SU-DHL-6 (cell line): ENCODE measurements at regions not wholly inside any gene's neighbourhood (a gene's known extent, or its start where the extent isn't known, plus 50 kb on each side); places are given as distances from the start of the nearest gene placed in this dataset.

Source experiments
- H2AFZ ChIP-seq: fragments of 200-600 bp; sonication (generic); 2 replicates; pipeline ENCODE4 v1.6.1; 2014; ENCODE audit warnings: low read depth, mild to moderate bottlenecking, moderate library complexity, mixed read lengths, antibody characterized with exemption, low read length; ENCODE audit not compliant: severe bottlenecking
- H3F3A ChIP-seq: fragments of 200-600 bp; shearing (Covaris generic); 2 replicates; pipeline ENCODE4 v1.6.0; 2016; ENCODE audit warnings: antibody characterized with exemption, mild to moderate bottlenecking; ENCODE audit not compliant: insufficient read depth
- H3K27ac ChIP-seq: fragments of 200-600 bp; sonication (generic); 2 replicates; pipeline ENCODE4 v1.5.1; 2016; ENCODE audit warnings: low read depth, mild to moderate bottlenecking, low read length, moderate library complexity, mixed read lengths
- H3K27me3 ChIP-seq: fragments of 200-600 bp; sonication (generic), shearing (Covaris generic); 2 replicates; pipeline ENCODE4 v1.6.0; 2014; ENCODE audit warnings: mild to moderate bottlenecking, low read length
- H3K36me3 ChIP-seq: fragments of 200-600 bp; sonication (generic); 2 replicates; pipeline ENCODE4 v1.6.1; 2014; ENCODE audit warnings: mild to moderate bottlenecking, low read length, mixed read lengths
- H3K4me2 ChIP-seq: fragments of 300-600, 200-600 bp; shearing (Covaris generic), sonication (generic); 2 replicates; pipeline ENCODE4 v1.6.0; 2014; ENCODE audit warnings: low read length, low read depth, mild to moderate bottlenecking; ENCODE audit not compliant: poor library complexity, severe bottlenecking
- H3K4me3 ChIP-seq: fragments of 200-600 bp; sonication (generic); 2 replicates; pipeline ENCODE4 v1.5.1; 2014; ENCODE audit warnings: antibody characterized with exemption, low read length, mild to moderate bottlenecking, mixed read lengths; ENCODE audit not compliant: insufficient read depth, poor library complexity, severe bottlenecking
- H3K79me2 ChIP-seq: fragments of 200-600 bp; sonication (generic); 2 replicates; pipeline ENCODE4 v1.6.1; 2014; ENCODE audit warnings: mild to moderate bottlenecking, low read length, moderate library complexity; ENCODE audit not compliant: insufficient read depth
- H3K9ac ChIP-seq: fragments of 200-600 bp; sonication (generic); 2 replicates; pipeline ENCODE4 v1.7.0; 2014; ENCODE audit warnings: mild to moderate bottlenecking, low read length
- H3K9me2 ChIP-seq: fragments of 200-600 bp; sonication (generic); replicated peaks from 2 replicates; pipeline ENCODE4 v1.6.1; 2014; ENCODE audit warnings: low read length; ENCODE audit not compliant: insufficient read depth
- H3K9me3 ChIP-seq: fragments of 200-600 bp; sonication (generic); 2 replicates; pipeline ENCODE4 v1.6.1; 2014; ENCODE audit warnings: low read length, mixed read lengths; ENCODE audit not compliant: insufficient read depth
- H4K20me1 ChIP-seq: fragments of 200-600 bp; sonication (generic); 2 replicates; pipeline ENCODE4 v1.6.1; 2014; ENCODE audit warnings: low read depth, mild to moderate bottlenecking, antibody characterized with exemption, low read length, moderate library complexity, mixed read lengths
- EZH2phosphoT487 ChIP-seq: fragments of 200-600 bp; sonication (generic), shearing (Covaris generic); conservative IDR thresholded peaks from 2 replicates; pipeline ENCODE4 v1.6.1; 2018; ENCODE audit warnings: mild to moderate bottlenecking, antibody characterized with exemption, low read length, moderate library complexity, mixed read lengths
- TF ChIP-seq, protein P1 (sequence below): fragments of 200-600 bp; sonication (generic); IDR thresholded peaks from one replicate; pipeline ENCODE4 v1.5.1; 2017; ENCODE audit warnings: antibody characterized with exemption, mild to moderate bottlenecking, low read length, moderate library complexity; ENCODE audit not compliant: insufficient read depth, poor library complexity, severe bottlenecking

DNA sequence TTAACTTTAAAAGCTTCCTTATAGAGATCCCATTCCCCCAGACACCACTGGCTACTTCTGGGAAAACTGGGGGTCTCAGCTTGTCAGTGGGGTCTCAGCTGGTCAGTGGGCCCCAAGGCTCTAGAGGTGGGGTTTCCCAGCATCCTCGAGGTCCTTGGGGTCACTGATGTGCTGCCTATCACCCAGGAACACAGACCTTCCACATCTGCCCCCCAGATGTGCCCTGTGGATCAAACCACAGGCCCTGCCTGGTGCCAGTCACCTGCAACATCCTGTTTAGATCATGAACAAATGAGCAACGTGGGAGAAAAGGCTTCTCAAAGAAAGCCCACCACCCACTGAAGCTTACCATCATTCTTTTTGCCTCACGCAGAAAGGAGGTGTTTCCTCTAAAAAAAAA is 165.6 kb upstream of the FSTL4 start:
- no peak for TF ChIP-seq EZH2phosphoT487
- Histone ChIP-seq H4K20me1 (no peaks in the 10 kb centered on the region), H3K27me3 (no peaks in the 10 kb centered on the region), H3K27ac (no peak overlapping the region), H3K36me3 (no peaks in the 10 kb centered on the region), H3K9ac (no peak overlapping the region), H3K4me2 (no peak overlapping the region), H3K9me3 (no peaks in the 10 kb centered on the region), H3K79me2 (no peaks in the 10 kb centered on the region), H2AFZ (no peak overlapping the region), H3K4me3 (no peak overlapping the region), H3K9me2 (no peaks in the 10 kb centered on the region), H3F3A (no peaks in the 10 kb centered on the region)

DNA sequence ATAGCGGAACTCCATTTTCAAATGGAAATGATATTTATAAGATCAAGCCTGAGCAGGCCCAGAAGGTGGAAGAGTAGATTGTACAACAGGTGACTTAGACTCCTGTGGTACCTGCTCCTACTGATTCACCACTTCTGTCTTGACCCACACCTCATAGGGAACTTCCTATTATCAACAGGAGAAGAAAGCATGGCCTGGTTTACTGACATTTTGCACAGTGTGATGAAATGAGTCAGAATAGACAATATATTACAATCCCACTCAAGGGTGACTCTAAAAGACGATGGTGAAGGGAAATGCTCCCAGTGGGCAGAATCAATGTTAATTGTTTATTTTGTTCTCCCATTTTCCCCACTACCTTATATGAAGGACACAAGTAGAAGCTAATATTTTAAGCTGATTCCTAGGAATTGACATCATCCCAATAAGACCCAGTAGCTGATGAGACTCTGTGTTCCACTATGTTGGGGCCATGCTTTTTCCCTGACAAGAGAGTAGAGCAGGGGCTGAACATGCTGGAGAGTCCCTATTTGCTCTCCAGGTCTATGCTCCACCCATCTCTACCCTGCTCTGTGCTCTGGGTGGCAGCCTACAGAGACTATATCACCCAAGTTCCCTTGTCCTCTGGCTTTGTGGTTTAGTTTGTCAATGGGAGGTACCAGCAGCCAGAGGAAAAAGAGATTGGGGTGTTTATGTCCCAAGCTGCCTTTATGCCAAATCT is 163.4 kb upstream of the FSTL4 start:
- H3K9ac ChIP-seq: no peak overlapping the region
- H3K4me2 ChIP-seq: no peak overlapping the region
- no peak overlapping the region for H3K27ac ChIP-seq
- no peaks in the 10 kb centered on the region for H3K27me3 ChIP-seq
- H4K20me1 ChIP-seq: no peaks in the 10 kb centered on the region
- H3K79me2 ChIP-seq: no peaks in the 10 kb centered on the region
- H2AFZ ChIP-seq: no peak overlapping the region
- no peaks in the 10 kb centered on the region for H3K36me3 ChIP-seq
- no peaks in the 10 kb centered on the region for H3K9me2 ChIP-seq
- TF ChIP-seq, protein P1, sequence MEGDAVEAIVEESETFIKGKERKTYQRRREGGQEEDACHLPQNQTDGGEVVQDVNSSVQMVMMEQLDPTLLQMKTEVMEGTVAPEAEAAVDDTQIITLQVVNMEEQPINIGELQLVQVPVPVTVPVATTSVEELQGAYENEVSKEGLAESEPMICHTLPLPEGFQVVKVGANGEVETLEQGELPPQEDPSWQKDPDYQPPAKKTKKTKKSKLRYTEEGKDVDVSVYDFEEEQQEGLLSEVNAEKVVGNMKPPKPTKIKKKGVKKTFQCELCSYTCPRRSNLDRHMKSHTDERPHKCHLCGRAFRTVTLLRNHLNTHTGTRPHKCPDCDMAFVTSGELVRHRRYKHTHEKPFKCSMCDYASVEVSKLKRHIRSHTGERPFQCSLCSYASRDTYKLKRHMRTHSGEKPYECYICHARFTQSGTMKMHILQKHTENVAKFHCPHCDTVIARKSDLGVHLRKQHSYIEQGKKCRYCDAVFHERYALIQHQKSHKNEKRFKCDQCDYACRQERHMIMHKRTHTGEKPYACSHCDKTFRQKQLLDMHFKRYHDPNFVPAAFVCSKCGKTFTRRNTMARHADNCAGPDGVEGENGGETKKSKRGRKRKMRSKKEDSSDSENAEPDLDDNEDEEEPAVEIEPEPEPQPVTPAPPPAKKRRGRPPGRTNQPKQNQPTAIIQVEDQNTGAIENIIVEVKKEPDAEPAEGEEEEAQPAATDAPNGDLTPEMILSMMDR: no peak
- no peak for TF ChIP-seq EZH2phosphoT487
- H3K9me3 ChIP-seq: no peaks in the 10 kb centered on the region
- no peak overlapping the region for H3K4me3 ChIP-seq
- no peaks in the 10 kb centered on the region for H3F3A ChIP-seq

DNA sequence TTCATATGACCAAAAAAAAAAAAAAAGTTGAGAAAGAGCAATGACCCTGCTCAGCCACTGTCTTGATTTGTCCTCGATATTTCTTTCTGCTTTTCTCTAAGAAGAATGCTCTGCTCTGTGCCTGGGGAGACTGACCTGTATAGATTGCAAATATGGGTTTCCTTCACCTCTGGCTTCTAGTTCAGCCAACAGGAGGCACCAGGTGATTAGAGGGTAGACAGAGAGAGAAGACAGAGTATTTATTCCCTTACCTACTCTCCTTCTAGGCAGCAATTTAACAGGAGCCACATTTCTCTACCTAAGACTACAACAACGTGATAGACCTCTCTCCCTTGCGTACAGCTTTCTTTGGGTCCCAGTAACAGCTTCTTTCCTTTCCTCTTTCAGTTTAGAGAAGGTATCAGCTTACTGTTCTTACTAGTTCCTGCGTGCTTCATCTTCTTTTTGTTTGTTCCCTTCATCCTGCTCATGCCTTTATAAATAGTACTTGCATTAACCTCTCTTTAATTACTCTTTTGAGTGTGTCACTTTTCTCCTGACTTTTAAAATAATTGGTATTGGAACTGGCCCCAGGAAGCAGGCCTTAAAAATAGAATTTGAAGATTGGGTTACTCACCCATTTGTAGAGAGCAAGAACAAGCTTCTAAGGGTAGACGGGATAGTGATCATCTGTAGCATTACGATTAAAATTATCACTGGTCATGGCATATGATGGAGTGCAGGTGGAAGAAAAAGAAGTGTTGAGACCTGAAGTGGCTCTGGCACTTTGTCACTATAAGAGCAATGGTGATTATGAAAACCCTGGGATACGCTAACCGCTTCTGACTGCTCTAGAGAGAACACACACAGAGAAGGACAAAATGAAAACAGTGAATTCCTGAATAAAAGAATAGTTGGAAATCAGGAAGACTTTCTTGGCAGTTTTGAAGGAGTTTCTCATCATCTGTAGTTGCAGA is 161.2 kb upstream of the FSTL4 start:
- Histone ChIP-seq H3K9me3 (no peaks in the 10 kb centered on the region), H3K36me3 (no peaks in the 10 kb centered on the region), H3K9ac (no peak overlapping the region), H3K4me2 (no peak overlapping the region), H3K9me2 (no peaks in the 10 kb centered on the region), H3K4me3 (no peak overlapping the region), H3K27me3 (no peaks in the 10 kb centered on the region), H2AFZ (no peak overlapping the region), H3K27ac (no peak overlapping the region), H4K20me1 (no peaks in the 10 kb centered on the region), H3K79me2 (no peaks in the 10 kb centered on the region), H3F3A (no peaks in the 10 kb centered on the region)
- TF ChIP-seq EZH2phosphoT487: no peak
- TF ChIP-seq, protein P1: no peak
